T-helper 2 cell treated with Interferon-gamma antibody and Interleukin-4, amounts not matched to agents 100 ng/mL and 5 ng/mL, for 36 hours (primary cell): ENCODE measurements at regions not wholly inside any gene's neighbourhood (a gene's known extent, or its start where the extent isn't known, plus 50 kb on each side); places are given as distances from the start of the nearest gene placed in this dataset.

Experiments used
- intact Hi-C: fragments of 100-400 bp; cut with micrococcal nuclease; formaldehyde crosslinking; loops from one replicate; pipeline ENCODE4 v1.15.1; 2023

DNA sequence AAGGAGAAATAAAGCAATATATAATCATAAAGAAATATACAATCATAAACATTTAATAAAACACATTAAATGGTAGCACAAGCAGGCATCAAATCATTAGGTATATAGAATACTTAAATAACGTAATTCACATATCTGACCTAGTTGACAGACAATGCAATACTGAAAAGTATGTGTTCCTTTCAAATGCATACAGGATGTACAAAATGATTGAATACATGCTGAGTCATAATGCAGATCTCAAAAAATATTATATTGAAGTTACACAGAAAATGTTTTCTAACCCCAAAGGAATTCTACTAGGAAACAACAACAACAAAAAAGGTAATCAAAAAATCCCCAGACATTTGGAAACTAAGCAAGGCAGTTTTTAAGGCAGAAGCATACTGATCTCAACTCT lies 1072.0 kb upstream of the INTU start:
- intact Hi-C loops, result no loop called here

DNA sequence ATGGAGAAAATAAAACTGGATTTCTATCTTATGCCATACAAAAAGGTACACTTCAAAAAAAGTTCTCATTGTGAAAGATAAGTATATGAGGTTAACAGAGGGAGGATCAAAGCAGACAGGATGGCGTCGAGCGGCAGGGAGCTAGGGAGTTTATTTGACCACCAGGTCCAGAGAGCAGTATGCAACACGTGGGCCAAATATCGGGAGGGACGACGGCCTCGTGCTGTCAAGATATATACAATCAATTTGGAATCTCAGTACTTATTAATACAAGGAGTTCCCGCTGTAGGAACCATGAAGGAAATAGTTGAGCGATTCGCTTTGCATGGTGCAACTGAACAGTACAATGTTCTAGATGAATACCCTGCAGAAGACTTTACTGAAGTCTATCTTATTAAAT lies 1069.4 kb upstream of the INTU start:
- intact Hi-C loops, result no loop called here

DNA sequence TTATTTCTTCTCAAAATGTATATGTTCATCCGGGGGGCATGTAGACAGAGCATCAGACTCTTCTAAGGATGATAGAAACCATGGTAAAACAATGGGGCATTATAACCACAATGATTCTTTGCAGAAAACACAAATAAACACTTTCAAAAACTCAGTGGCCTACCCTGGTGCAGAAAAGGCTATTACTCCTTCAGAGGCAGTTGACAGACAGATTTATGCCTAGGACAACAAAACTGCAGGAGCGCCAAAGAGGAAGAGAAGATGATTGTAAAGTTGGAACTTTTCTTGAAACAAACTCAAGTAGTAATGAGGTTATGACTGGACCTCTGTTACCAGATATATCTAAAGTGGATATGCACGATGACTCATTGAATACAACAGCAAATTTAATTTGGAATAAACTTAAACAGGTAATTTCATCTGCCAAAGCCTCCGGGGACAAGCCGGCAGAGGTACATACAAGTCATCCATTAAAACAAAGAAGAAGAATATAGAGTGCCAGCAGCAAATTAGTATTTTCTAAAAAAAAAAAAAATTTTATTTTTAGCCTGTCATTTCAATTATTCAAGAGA lies 1068.4 kb upstream of the INTU start:
- intact Hi-C loops, result no loop called here

DNA sequence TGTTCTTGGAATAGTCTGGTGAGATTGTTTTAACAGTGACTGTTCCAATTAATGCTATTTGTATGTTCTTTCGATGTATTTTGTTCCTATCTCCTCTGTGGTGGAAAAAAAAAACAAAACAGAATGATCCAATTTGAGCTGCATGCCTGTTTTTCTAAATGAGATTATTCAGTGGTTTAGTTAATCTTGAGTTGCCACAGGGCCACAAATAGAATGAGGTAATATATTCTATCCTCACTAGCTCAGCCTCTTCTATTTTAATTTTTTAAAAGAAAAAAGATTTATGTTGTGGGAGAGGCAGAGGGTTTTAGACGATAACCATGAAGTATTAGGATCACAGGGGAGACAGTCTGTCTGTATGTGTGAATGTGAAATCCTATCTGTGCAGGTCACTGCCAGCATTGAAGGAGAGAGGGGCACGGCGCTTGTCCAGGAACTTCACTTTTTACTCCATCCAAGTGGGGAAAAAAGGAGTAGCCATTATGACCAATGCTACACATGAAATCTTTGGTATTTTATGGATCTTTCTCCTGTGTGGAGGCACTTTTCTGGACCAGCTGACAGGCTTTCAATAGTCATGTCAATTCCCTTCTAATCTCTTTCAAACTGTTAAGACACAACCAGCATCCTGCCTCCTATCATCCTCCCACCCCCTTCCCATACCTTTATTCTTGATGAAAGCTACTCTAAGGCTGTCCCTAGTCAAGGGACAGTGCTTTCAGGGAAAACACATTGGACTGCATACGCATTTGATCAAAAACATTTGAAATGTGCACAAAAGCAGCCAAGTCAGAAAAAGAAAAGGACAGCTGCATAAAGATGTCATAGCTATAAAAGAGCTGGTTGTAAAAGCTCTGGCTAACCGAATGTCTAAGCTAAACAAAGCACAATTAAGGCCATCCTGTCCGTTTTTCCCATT lies 1063.8 kb upstream of the INTU start:
- intact Hi-C loops, result no loop called here

DNA sequence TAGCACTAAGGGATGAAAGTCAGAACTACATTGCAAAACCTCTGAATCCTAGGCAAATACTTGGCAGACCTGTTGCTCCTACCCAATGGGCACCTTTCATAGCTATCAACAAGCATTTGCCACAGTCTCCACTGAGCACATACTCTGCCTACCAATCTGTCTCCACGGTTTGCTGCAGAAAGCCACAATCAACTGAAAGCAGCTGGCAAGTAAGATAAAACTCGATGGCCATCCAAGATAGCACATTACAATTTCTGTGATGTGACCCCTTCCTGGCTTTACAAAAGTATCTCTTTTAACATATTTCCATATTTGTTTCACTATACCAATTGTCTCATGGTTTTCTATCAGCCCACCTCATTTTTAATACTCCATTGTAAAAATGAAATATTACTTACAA lies 1060.5 kb upstream of the INTU start:
- intact Hi-C loops, result no loop called here

DNA sequence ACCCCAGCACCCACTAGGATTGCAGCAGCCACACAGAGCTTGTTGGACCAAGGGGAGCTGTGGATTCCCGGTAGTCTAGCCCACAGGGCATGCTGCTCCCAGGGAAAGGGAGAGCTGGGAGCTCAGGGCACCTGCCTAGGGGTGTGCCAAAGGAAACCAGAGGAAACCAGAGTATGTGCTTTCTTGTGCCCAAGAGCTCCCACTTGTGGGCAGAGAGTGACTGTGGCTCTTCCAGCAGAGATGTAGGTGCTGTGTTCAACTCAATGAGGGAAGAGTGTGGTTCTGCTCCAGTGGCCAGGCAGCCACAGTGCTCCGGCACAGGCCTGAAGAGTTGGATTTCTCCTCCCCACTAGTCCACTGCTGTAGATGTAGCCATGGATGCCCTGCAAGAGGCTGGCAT lies 1050.0 kb upstream of the INTU start:
- intact Hi-C loops, result no loop called here

DNA sequence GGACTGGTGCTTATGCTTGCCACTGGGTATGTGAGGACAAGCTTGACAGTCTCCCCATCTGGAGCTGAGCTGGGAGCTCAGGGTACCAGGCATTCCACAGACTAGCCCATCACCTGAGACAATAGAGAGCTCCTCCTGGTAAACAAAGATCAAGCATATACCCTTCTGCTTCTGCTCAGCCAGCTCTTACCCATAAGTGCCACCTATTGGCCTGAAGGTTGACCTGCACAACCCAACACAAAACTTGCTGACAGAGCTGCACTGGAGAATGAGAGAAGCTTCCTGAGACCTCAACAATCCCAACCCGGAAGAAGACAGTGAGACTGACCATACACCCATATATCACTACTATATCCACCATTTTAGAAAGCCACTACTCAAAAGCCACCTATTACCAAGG lies 1049.2 kb upstream of the INTU start:
- intact Hi-C loops, result no loop called here

DNA sequence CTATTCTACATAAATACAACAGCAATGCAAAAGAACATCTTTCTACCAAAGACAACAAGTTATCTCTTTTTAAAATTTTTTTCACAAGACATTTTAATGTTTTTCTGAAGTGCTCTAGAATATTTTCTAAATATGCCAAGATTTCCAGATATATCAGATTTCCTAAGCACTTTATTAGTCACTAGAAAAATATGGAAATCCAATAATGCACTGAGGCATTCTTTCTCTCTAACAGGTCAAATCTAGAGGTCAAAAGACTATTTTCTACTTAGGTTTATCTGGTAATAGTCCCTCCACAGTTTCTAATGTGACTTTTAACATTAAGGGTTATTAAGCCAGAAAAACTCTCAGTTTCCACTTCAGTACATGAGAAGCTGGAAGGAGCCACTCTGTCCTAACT lies 1041.2 kb upstream of the INTU start:
- intact Hi-C loops, result no loop called here

DNA sequence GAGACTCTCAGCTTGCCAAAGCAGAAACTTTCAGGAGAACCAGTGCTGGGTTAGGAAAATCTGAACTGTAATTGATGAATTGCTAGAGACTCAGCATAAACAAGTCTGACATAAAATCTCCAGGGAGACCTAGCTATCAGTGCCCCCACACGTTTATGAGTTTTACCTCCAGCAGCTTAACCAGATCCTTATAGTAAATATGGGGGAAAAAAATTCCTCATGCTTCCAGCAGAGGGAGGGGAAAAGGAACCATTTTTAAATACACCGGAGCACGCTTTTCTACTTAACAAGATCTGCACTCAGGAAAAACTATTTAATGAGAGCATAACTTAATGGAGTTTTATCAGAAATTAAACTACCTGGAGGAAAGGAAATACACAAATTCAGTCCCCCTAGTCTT lies 1040.7 kb upstream of the INTU start:
- intact Hi-C loops, result no loop called here

DNA sequence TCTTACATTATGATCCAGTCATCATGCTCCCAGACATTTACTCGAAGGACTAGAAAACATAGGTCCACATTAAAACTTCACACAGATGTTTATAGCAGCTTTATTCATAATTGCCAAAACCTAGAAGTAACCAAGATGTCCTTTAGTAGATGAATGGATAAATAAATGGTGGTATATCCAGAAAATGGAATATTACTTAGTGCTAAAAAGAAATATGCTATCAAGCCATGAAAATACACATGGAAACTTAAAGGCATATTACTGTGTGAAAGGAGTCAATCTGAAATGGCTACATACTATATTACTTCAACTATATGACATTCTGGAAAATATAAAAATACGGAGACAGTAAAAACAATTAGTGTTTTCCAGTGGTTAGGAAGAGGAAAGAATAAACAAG lies 1039.1 kb upstream of the INTU start:
- intact Hi-C loops, result no loop called here

DNA sequence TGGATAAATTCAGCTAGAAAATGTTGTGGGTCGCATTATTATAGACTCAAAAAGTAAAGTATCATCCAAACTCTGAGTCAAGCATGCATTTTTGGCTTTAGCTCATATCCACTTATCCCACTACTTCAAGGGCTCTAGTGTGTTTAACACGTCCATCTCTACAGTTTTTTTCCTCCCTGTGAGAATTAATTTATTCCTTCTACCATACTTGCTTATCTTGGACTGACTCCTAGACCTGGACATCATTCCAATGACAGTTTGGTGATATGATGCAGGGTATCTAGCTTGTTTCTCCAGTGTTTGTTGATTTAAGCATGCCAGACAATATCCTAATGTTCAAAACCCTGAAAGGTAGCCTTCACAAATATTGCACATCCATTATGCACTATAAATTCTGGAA lies 1037.1 kb upstream of the INTU start:
- intact Hi-C loops, result no loop called here

DNA sequence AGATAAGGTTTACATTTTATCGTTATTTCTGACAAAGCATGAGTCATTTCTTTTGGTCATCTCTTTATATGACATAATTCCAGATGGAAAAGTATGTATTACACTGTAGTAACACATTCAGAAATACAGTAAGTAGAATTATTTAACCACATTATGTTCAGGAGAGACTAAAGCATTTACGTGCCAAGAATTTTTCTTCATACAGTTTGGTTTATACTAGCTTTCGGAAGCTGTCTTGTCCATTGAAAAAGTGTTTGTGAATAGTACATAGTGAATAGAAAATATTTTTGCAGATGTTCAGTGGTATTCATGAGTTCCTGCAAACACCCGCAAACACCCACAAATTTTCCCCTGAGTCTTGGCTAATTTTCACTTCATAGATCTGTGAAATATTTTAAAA lies 1033.0 kb upstream of the INTU start:
- intact Hi-C loops, result loop anchor here (5.0 kb wide), 1 partner anchor 1287 kb away; the partner anchor contains the start of gene FAT4

DNA sequence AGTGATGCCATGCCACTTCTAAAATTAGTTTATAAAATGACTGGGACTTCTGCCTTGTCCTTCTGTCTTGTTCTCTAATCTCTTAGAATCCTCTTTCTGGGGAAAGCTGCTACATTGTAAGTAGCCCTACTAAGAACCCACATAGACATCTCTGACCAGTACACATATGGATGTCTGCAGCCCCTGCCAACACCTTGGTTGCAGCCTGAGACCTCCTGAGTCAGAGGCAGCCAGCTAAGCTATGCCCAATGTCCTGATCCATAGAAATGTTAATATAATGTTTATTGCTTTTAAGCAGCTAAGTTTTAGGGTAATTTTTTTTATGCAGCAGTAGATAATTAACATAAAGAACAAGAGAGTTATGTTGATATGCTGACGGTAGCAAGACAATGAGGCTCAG lies 1029.5 kb upstream of the INTU start:
- intact Hi-C loops, result loop anchor here (5.0 kb wide), 1 partner anchor 1291 kb away; the partner anchor contains the start of gene FAT4

DNA sequence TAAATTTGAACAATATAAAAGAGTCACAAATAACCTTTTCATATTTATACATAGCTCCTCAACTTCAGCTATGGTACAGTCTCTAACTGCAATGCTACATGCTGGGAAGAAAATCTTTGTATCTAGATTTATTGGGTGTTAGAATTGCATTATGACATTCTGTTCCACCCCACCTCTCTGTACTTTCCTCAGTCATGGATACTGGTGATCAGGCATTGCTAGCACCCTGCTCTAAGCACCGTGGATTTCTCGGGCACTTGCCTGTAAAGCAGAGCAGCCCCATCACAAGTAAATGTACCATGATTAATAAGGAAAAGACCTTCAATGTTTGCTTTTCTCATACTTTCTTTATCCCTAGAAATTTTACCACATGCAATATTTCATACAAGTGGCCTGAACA lies 1028.9 kb upstream of the INTU start:
- intact Hi-C loops, result loop anchor here (5.0 kb wide), 1 partner anchor 1292 kb away; the partner anchor contains the start of gene FAT4

DNA sequence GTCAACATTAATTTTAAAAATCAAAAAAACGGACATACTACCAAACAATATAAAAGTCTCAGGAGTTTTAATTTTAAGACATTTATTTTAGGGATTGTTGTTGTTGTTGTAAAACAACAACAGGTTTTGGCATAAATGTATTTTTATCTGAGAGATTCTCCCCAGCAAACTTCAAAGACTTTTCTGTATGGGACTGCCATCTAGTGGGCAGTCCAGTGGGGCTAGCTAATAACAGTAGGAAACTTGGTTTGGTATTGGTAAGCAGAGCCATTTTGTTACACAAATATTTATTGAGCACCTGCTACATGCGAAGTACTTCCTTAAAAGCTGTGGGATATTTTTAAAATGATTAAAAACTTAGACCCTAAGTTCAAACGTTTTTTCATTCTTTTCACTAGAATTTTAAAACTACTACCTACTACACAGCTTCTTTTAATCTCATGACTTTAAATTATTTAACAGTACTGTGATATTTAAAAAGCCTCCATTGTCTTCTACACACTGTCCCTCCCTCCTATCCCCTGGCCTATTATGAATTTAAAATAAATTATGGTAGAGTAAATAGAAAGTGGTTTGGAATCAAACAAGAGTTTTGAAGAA lies 1028.4 kb upstream of the INTU start:
- intact Hi-C loops, result loop anchor here (5.0 kb wide), 1 partner anchor 1292 kb away; the partner anchor contains the start of gene FAT4

DNA sequence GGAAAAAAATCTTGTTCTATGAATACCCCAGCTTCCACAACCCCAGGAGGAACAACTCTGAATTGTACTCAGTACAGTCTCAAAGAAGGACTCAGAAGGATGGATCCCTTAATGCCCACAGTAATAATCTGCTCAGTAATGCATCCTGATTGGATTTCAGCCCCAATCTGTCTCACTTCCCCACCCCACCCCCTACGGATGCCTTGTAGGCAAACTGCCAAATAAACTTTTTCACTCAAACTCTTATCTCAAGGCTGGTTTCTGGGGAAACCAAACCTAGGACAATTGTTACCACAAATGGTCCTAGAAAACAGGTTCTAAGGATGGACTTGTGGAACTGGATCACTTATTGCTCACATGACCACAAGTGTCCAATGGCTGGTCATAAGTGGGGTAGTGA lies 1021.8 kb upstream of the INTU start:
- intact Hi-C loops, result no loop called here

DNA sequence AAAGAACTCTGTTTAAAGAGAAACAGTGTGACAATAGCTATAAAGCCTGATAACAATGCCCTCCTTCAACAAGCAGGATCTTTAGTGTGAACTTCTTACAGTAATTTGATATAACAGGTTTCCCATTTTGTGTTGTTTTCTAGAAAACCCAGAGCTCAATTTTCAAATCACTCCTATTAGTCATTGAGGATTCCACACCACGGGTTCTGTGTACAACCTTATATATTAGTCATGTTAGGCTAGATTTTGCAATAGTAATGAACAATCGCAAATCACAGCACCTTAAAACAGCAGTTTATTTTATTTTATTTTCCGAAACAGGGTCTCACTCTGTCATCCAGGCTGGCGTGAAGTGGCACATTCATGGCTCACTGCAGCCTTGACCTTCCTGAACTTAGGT lies 1020.9 kb upstream of the INTU start:
- intact Hi-C loops, result no loop called here

DNA sequence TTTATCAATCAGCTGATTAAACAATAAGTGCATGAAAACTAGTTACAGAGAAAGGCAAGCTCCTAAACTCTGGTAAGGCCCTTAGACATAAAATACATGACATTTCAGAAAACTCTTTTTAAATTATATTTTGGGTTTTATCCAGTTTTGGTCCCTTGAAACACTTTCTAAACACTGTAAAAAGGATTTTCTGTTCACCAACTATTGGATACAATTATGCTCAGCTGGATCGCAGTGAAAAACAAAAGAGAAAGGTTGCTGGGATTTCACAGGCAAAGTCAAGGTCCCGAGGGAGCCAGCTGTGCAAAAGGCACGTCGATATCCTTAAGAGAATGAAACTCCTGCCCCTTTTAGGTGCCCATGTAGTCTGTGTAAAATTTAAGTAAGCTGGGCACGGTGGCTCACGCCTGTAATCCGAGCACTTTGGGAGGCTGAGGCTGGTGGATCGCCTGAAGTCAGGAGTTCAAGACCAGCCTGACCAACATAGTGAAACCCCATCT lies 1018.4 kb upstream of the INTU start:
- intact Hi-C loops, result no loop called here

DNA sequence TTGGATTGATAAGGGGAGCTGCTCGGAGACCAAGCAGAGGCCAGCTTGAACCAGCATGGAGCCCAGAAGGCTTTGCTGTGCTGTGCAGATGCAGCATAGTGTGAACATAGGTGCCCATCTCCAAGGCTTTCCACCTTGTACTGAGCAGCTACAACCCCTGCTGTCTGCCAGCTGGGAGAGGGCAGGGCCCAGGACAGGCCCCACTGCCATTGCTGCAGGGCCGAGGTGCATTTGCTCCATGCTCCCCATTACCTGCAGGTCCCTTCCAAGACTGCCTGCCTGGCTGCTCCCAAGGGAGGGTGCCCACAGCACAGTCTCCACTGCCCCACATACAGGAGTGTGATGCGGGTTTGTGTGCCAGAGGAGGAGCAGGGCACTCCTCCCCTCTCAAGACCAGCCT lies 1016.0 kb upstream of the INTU start:
- intact Hi-C loops, result no loop called here

DNA sequence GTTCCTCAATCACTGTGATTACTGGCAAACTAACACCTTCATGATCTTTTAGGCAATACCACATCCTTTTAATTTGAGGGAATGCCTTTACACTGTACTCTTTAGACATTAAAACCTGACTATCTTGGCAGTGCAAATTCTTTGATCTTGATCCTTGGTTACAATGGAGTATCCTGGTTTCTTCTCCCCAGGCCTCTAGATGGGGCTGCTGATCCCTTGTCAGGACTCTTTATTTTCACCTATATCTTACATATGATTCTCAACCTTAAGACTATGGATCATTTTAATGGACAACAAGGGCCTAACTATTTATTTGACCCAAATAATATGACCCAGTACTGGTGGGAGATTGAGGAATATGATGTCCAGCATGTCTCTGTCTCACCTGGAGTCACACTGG lies 1005.5 kb upstream of the INTU start:
- intact Hi-C loops, result no loop called here

DNA sequence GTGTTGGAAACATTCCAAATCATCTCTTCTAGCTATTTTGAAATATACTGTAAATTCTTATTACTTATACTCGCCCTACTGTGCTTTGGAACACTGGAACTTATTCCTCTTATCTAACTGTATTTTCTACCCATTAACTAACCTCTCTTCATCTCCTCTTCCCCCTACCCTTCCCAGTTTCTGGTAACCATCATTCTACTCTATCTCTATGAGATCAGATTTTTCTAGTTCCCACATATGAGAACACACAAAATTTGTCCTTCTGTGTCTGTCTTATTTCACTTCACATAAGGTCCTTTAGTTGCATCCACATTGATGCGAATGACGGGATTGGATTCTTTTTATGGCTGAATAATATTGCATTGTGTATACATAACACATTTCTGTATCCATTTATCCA lies 1003.8 kb upstream of the INTU start:
- intact Hi-C loops, result no loop called here

DNA sequence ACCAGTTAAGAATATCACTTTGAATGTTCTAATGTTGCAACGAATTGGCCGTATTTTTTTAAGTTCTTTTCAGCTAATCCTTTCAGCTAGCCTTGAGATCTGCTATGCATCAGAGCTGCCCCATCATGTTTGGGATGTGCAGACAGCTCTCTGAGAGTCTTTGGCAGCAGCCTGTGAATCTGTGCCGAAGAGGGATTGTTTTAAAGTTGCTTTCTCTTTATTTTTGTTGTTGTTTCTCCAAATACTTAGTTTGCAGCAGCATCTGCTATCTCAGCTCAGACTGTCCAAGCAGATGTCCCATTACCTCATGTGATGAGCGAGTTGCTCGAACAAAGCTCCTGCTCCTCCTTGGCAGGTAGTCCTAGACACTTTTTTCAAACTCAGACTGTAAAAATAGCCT lies 1002.5 kb upstream of the INTU start:
- intact Hi-C loops, result no loop called here
